NCI-H446 (cell line): ENCODE measurements at regions not wholly inside any gene's neighbourhood (a gene's known extent, or its start where the extent isn't known, plus 50 kb on each side); places are given as distances from the start of the nearest gene placed in this dataset.
"Not testable (repeated sequence)": the region's sequence is repeated elsewhere in the genome, so short reads cannot be mapped to it uniquely, and the experiment has no call there.

Source experiments
- DNase-seq, 2 experiments: peaks; one replicate each; lab custom pipeline; 2025; lab: John Stamatoyannopoulos, UW

DNA sequence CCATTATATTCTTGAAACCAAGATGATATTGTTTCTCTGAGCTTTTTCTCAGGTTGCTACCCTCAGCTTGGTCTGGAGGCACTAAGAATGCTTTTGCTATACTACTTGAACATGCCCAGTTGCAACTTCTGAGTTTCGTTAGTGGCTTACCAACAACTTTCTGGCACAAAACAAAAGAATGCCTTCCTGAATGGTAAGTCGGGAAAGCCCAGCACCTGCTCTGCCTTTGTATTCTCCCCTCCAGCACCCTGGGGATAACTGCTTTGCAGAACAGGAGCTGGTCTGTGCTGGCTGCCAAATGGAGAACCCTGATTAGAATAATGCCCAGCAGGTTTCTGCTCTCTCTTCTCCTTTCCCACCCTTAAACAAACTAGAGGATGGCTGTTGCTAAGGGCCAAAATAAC, 149.3 kb downstream of the TGFB2 start:
- DNase-seq = no peak

DNA sequence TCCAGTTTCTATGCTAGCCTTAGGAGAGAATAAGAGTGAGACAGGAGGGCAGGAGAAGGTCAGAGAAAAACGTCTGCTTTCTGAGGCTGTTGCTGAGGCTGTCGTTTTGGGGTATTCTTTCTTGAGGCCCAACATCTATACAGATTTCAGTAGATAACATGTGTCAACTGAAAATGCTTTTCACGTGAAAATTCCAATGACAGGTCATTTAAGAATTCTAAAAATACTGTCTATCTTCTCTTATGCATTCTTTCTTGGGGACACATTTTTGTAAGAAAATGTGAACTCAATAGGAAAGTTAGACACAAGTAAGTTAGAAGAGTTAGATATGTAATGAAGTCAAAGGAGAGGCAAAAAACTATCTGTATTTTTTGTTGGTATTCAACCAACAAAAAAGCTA, 150.8 kb downstream of the TGFB2 start:
- no peak for DNase-seq

DNA sequence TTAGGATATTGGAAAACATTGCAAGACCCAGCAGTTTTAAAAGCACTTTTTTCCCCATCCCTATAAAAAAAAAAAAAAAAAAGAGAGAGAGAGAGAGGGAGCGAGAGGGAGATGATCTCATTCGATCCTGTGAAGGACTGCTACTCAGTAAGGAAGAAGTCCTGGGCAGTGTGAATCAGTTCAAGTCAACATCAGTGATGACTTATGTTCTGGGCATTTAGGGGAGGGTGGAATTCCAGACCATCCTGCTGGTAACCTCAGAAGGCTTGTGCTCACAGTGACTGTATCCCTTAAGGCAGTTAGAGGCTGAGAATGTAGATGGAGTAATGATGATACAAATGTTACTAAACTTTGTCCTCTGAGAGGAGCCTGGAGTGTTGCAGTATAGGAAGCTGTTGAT, 151.4 kb downstream of the TGFB2 start:
- no peak for DNase-seq

DNA sequence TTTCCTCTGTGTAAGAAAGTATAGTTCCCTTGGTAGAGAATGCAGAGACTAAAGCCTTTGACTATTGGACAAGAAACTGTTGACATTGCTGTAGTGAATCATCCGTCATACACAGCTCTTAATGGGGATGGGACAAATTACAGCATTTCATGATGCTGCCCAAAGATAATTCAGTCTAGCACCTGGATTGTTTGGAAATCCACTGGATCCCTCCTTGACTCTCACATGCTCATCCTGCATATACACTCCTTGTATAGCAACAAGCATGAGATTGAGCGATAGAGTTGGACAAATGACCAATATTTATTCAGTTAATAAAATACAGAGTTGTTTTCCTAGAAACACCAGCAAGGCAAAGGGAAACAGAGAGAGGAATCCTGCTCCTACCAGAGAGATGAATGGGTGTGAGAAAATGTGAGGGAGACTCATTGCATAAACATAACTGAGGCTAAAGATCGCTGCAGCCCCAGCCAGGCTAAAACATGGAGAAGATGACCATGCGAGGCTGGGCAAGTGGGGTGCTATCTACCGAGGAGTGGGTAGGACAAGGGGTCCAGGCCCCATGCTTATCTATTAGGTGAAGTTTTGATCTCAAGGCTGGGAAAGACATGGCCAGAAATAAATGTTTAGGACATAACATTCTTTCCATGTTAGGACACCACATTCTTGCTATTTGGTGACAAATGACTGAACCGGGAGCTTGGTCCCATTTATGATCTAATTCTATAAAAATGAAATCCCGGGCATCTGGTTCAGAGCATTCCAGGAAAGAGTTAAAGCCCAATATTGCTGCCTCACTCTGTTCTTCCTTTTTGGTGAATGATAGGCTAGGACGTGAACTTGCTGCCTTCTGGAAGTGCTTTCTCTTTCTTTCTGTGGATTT, 153.2 kb downstream of the TGFB2 start:
- DNase-seq = peak in 1 of 2 experiments; percentile 13

DNA sequence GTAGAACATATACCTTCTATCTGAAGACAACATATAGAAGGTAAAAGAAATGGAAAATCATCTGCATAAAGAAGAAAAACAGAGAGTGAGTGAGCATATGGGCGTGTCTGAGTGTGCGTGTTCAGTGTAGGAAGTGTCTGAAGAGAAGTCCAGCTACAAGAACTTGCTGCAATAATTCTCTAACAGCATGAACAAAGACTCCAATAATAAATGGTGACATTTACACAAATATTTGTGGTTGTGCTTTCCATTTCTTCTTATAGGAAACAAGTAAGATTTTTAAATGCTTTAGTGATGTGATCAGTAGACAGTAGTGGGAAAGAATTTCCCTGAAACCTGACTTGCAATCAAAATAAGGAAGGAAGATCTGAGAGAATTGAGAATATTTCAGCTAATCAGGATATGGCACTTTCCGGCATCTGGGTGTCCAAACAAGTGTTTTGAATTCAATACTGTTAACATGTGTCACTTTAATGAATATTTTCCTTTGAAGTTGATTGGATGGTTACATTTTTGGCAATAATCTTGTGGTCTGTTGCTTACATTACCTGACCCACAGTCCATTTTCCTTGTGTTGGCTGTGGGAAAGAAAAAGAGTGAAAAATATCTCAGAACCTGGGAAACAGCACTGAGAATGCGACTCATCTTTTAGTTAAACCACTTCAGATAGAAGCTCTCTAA, 154.0 kb downstream of the TGFB2 start:
- DNase-seq = no peak

DNA sequence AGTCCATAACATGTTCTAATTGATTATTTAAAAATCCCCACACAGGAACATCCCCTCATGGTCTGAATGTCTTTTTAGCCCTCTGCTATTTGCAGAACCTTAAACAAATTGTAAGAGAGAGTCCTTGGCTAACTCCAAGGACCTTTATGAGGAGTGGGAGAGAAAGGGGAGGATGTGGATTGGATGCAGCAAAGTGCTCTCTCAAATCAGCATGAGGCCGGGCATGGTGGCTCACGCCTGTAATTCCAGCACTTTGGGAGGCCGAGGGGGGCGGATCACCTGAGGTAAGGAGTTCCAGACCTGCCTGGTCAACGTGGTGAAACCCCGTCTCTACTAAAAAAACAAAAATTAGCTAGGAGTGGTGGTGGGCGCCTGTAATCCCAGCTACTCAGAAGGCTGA, 154.8 kb downstream of the TGFB2 start:
- no peak for DNase-seq

DNA sequence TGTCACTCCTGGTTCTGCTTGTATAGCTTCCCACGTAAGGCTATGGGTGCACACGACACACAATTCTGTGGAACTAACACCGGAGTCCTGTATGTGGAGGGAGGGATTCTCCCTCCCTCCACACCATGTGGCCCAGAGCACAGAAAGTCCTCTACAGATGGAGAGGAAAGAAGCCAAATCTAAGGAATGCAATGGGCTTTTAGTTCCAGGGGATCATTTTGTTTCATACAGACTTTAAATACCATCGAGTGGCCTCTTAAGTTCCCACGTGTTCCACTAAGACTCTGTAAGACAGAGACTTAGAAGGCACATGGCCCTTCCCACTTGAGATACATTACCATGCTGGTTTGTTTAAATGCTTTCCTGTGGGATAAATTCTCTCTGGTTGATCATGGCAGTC, 156.0 kb downstream of the TGFB2 start:
- peak in 1 of 2 experiments; percentile 23 for DNase-seq

DNA sequence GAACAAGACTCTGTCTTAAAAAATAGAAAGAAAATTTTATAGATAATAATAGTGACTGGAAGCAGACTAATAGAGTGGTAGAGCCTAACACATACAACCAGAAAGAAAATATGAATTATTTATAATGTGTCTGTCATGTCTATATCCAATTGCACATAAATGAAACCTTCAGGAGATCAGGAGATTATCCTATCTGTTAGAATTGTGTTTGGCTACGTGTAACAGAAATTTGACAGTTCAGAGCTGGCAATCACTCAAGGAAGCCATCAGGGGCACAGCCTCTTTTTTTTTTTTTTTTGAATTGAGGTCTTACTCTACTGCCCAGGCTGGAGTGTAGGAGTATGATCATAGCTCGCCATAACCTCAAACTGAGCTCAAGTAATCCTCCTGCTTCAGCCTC, 157.2 kb downstream of the TGFB2 start:
- no peak for DNase-seq

DNA sequence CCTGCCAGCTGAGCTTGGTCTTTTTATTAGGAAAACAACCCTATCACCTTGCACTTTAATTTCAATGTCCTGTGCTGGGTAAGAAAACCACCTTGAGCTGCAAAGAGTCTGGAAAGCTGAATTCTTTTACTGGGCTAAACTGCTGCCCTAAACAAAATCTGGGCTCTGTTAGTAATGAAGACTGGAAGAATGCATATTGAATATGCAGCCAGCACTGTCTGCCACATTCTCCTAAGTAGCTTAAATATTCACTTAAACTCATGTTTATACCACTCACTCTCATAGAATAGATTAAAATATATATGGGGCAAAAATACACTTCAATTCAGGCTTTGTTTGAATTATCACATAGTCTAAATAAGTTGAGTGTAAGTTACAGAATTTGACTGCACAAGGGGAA, 158.0 kb downstream of the TGFB2 start:
- no peak for DNase-seq

DNA sequence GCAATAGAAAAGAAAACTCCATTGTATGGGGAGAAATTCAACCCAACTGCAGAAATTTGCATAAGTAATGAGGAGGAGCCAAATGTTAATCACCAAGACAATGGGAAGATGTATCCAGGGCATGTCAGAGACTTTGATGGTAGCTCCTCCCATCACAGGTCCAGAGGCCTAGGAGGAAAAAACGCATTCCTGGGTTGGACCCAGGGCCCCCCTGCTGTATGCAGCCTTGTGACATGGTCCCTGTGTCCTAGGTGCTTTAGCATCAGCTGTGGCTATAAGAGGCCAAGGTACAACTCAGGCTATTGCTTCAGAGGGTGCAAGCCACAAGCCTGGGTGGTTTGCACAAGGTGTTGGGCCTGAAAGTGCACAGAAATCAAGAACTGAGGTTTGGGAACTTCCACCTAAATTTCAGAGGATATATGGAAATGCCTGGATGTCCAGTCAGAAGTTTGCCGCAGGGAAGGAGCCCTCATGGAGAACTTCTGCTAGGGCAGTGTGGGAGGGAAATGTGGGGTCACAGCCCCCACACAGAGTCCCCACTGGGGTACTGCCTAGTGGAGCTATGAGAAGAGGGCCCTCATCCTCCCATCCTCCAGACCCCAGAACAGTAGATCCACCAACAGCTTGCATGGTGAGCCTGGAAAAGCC, 162.3 kb downstream of the TGFB2 start:
- DNase-seq = no peak

DNA sequence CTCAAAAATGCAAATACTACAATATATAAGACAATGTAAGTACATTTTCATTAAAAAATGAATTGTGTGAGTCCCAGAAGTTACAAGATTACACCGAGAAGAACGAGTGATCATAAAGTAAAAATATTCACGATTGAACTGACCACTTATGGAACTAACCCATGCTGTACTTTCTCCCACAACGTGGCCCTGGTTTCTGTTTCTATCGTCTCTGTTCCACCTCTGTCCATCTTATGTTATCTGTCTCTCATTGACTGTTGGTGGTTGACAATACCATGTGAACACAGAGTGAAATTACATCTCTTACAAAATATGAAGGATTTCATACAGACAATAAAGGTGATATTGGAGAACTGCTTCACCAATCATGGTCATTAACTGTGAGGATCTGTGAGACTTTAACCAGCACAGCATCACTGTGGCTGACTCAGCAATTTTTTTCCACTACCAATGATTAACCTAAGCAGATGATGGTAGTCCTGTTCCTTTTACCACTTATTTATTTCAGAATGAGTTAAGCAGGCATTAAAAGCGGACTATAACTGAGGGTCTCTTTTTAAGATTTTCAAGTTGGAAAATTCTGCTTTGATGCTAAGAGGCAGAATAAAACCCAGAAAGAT, 165.1 kb downstream of the TGFB2 start:
- no peak for DNase-seq

DNA sequence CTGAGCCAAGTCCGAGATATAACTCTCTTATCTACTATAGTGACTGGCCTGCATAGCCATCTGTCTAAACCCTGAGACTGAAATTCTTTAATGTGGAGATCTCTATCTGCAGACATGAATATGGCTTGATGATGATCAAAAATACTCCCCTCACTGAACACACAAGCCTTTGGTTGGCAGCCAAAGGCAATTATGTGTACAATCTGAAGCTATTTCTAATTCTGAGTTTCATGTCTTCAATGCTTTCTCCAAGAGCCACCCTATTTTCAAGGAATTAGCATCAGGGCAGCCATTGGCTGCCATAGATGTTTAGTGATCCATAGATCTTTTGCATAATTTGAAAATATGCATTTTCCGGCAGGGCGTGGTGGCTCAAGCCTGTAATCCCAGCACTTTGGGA, 168.2 kb downstream of the TGFB2 start:
- DNase-seq = peak in 1 of 2 experiments; percentile 22

DNA sequence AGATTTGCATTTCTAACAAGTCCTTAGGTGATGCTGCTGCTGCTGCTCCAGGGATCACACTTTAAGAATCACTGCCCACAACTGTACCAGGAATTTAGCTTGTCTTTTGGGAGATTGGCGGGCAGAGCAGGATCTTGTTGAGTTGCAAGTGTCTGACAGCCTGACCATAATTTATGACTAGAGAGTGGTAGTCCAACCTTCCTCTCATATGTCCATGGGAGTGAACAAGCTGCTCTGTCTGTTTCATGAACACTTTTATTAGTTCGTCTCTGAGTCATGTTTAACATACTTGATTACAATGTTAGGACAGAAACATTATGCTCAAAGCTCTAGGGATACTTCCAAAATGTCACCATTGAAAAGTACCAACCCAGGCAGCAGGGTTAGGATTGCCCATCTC, 169.6 kb downstream of the TGFB2 start:
- no peak for DNase-seq

DNA sequence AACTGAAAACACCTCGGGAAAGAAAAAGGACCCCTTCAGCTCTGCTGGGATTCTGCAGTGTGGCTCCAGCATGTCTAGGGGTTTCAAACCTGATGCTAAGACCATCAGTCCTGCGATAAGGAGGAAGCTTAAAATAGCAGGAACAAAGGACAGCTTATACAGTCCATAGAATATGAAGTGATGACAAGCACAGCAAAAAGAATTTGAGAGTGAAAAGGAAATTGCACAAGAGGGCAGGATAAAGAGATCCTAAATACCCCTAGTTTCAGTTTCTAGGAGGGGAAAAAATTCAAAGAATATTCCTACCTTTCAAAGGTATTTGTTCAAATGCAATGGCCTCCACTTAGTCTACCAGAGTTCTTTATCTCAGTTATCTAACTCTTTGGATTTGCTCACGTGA, 171.4 kb downstream of the TGFB2 start:
- no peak for DNase-seq

DNA sequence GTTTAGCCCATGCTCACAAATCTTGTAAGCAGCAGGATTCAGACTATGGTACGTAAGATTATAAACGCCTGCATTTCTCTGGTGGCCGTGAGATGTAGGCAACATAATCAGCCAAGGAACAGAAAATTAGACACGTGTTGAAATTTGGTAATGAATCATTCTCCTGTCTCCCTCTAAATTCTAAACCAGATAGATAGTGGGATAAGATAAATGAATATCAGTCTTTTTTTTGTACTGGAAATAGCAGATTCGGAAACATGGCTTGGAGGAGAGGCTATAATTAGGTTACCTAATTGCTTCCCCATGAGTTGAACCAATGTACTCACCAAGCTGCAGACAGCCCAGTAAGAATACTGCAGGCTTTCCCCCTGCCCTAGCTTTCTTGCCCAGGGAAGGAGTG, 172.3 kb downstream of the TGFB2 start:
- DNase-seq = no peak

DNA sequence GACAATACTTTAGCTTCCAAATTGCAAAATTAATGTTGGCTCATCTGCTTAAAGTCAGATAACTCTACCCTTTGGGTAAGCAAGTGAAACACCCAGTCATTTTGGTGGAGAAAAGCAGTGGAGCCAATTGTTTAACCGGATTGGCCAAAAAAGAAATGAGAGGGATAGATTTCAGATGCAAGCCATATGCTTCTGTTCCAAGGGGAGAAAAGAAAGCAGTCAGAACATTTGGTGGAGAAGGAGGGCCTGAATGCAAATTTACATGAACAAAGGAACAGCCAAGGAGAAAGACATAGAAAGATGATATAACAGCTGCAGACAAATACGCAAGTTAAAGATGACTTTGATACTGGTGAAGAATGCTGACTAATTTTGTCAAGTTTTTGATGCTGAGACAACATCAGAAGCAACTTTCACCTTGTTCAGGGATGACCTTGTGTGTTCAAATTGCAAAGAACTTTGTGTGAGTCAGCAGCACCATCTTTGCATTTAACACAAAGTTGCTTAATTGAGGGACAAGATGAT, 173.1 kb downstream of the TGFB2 start:
- no peak for DNase-seq

DNA sequence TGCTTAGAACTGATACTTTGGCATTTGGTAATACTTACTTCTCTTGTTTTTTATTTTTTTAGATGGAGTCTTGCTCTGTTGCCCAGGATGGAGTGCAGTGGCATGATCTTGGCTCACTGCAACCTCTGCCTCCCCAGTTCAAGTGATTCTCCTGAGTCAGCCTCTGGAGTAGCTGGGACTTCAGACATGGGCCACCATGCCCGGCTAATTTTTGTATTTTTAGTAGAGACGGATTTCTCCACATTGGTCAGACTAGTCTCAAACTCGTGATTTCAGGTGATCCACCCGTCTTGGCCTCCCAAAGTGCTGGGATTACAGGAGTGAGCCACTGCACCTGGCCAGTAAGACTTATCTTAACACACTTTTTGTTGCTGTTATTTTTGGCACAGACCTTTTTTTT, 175.5 kb downstream of the TGFB2 start:
- DNase-seq = not testable (repeated sequence)

DNA sequence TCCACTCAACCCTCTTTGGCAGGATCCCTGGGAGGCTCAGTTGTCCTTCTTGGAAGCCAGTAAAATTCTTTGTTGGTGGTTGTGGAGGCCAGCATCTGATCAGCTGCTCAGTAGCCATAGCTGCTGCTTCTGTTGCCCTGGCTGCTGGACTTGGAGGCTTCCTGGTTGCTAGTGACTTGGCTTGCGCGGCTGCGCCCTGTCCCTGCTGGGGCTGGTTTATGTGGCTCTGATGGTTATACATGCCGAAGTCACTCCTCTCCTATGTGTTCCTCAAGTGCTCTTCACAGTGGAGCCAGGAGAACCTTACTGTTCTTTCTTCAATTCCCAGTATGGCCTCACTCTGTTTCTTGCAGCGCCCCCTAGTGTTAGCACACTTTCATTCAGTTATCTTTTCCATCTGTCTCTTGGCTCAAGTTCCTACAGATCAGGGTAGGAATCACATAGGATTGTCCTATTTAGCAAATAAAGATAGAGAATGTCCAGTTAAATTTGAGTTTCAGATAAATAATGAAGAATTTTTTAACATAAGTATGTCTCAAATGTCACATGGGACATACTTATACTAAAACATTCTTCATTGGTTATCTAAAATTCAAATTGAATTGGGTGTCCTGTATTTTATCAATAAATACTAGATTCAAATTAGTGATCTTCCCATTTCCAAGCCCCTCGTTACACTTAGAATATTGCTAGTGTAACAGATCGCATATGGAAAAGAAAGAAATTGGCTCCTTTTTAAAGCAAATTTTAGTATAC, 176.5 kb downstream of the TGFB2 start:
- DNase-seq = peak in 1 of 2 experiments; percentile 63

DNA sequence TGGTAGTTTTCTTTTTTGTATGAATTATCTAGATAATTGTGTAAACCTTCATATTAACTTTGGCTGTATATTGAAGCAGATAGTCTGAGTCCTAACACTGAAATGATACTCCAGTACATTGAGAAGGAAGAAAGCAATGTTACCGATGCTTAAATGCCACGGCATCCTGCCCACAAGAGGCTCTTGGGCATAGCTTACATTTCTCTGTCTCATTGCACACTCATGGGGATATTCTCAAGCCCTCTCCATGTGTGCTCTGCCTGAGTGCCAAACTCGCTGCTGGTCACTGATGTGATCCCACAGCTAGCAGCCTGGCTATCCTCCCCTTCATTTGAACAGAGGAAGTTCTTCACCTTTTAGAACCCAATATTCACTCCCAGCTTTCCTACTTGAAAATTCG, 179.4 kb downstream of the TGFB2 start:
- peak in 1 of 2 experiments; percentile 15 for DNase-seq

DNA sequence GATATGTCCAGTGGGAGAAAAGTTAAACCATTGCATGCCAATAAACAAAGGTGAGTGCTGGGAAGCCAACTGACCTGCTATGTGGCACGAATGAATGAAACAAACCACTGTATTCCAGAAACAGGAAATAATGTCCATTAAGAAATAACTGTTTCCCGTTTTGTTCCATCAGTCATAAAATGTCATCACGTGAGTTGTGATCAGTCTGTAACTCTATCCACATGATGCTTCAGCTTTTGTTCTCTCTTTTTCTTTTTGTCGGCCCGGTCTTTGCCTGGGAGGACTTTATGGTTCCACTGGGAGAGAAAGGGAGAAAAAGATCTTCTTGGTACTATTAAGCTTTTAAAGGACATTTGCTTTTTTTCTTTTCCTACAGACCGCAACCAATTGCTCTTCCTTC, 179.9 kb downstream of the TGFB2 start:
- no peak for DNase-seq

DNA sequence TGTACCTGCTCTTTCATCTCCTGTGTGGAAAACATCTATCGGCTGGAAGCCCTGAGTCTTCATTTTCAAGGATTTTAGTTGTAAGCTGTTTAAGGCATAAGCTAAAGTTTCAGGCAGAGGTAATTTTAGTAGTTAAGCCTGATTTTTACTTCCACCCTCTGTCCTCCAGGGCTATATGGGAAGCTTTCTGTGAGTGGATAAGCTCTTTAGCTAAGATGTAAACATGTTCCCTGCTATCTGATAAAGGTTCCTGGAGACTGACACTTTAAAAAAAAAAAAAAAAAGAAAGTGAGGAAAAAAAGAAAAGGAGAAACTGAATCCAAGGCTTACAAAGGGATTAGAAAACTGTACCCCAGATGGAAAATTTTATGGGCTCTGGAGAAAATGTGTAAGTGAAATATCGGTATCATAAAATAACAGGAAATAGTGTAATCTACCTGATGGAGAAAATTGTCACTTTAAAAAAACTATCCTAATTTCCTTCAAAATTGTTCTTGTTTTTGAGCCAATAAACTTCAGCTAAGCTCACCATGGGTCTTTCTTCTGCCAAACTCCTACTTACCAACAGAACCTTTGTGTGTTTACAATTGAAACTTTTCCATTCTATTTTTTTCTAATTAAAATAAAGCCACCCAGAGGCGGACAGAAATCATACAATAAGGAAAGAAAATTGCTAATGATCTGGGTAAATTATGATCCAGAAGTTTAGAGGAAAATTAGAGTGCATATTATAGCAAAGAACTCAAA, 180.5 kb downstream of the TGFB2 start:
- DNase-seq = no peak
